HL-60/S4 (cell line): ENCODE measurements at regions not wholly inside any gene's neighbourhood (a gene's known extent, or its start where the extent isn't known, plus 50 kb on each side); places are given as distances from the start of the nearest gene placed in this dataset.

Experiments used
- in situ Hi-C: fragments of 300-500 bp; cut with MboI; formaldehyde crosslinking; loops from 2 replicates; pipeline ENCODE4 v1.14.3; 2022; ENCODE audit warnings: low sequenced_read_pairs

DNA sequence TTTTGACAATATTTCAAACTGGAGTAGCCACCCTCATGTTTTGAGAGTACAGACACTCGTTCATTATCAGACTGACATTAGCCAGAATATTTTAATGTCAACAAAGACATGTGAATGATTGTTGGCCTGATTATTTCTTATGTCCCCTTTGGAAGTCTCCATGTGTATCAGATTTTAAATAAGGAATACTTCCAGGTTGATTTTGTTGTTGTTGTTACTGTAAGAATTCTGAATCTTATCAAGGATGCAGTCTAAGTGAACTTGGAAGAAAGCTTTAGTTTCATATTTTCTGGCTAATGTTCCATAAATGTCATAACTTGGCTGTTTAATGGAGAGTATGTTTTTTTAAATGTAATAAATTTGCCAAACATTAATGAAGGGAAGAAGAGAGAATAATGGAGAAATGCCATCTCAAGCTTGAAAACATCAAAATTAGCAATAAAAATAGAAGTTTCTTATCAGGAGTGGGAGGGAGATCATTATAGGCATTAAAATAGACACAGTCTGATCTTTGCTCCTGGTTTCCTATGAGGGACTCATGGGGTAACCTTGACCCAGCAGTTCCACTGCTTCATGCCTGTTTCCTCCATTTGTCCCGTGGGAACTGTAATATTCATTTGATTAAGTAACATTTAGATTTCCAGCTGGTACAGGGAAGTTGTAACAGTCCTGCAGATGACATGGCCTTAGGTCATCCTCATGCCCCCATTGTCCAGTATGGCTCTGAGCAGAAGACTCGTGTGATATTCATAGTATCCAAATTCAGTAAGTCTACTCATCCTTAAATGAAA, 122.4 kb upstream of the KIAA1217 start:
- in situ Hi-C loops, result no loop called here

DNA sequence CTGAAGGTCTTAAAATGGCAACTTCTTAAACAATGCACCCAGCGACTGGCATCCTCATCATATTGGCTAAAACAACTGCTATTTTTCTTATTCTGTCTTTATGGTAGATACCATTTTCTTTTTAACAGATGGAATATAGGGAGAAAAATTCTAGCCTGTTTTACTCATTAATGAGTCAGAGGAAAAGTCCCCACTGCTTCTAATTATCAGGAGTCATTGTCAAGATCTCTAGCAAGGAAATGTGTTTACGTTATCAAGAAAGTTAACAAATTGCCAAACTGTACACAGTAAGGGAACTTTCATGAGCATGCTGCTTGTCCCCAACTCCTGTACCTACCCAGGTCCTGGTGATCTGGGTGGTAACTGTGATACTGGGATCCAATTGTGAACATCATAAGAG, 117.7 kb upstream of the KIAA1217 start:
- in situ Hi-C loops, result no loop called here

DNA sequence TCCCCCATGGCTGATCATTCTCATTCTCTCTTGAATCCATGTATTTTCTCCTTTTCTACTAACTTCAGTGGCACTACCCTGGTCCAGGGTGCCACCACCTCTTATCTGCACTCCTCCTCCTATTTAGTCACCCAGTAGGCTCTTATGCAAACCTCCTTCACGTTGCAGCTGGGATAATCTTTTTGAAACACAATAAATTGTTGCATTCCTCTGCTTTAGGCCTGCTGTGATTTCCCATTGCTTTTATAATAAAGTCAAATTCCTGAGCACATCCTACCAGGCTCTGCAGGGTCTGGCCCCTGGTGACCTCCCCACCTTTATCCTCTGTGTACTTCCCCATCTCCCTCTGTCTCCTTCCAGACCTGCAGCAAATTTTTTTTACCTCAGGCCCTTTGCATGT, 112.7 kb upstream of the KIAA1217 start:
- in situ Hi-C loops, result no loop called here

DNA sequence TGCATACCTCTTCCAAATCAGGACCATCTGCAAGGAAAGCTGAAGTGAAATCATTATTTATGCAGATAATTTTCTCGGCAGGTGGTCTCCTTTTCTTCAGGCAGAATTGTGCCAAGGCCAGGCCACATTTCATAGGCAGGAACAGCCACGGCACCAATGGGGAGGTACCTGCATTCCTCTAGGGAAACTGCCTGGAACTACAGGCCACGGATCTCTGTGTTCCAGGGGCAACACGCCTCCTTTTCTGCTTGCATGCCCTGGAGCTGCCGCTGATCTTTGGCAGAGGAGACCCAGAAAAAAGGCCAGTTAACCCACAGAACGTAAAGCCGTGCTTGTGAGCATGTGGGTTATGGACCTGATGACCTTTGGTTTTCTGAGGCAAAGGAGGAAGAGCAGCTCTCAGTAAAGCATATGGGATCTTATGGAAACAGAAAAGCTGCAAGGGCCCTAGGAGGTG, 111.2 kb upstream of the KIAA1217 start:
- in situ Hi-C loops, result no loop called here

DNA sequence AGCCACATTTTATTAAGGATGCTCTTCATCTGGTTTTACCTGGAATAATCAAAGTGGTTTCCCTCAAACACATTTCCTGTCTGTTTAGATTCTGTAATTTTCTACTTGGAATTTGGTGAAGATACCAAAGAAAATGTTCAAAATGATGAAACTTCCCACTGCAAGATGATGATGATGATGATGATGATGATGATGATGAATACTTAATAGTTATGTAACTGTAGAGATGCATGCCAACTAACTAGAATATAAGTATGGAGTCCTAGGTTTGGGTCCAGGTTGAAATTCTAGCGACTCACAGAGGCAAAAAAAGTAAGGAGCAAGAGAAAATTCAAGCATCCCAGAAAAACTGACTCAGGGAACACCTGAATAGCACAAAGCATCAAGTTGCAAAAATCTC, 104.0 kb upstream of the KIAA1217 start:
- in situ Hi-C loops, result no loop called here

DNA sequence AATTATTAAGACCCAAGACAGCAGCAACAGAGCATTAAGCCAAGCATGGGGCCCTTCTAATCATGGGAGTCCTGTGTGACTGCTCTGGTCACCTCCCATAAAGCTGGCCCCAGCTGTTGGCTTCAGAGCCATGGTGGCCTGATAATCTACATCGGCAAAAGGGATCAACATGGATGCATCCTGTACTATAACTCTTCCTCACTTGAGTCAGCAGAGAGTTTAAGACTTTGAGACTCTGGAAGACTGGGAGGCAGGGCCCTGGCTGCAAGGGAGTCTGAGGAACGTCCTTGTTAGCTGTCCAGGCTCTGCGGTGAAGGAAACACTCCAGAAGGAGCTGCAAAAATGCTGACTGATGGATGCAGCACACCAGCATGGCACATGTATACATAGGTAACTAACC, 95.0 kb upstream of the KIAA1217 start:
- in situ Hi-C loops, result no loop called here

DNA sequence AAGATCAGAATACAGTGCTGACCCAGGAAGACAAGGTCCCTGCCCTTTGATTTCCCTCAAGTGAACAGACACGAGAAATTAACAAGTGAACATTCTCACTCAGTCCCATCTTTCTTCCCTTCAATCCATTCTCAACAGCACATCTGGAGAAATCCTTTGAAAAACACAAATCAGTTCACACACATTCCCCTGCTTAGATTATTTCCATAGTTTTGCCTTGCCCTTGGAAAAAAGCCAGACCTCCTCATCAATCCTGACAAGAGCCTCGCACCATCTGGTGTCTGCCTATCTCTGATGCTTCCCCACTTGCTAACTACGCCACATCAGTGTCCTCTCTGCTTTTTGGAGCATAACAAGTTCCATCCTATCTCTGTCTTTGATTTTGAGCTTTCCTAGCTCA, 94.4 kb upstream of the KIAA1217 start:
- in situ Hi-C loops, result no loop called here

DNA sequence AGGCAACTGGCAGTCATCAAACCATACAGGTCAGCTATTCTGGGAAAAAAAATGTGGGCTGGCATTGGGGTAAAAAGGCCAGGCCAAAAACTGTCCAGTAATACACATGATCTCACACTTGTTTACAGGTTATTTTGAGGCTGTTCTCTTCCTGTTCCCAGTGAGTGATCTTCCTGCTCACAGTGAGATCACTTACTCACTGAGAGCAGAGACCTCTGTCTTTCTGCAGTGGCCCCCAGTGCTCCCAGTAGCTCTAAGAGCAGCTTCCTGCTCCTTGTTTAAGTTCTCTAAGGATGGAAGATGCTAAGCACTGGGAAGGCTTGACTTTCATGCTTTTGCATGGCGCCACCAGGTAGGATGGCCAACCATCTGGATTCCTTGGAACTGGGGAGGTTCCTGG, 93.5 kb upstream of the KIAA1217 start:
- in situ Hi-C loops, result no loop called here

DNA sequence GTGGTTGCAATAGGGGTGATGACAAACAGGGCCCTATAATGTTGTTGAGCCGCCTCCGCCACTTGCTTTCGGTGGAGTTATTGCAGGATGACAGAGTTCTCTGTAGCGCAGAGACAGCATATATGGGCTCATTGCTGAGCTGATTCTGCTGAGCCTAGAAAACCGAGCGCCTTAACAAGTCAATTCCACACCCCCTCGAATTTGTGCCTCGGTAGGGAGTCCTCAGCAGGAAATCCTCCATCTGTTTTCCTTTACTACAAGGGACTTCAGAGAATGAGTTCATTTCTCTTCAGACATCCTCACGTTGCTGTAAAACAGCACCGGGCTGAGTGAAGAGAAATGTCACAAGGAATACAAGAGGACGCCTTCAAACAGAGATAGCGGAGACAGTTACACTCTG, 90.7 kb upstream of the KIAA1217 start:
- in situ Hi-C loops, result no loop called here

DNA sequence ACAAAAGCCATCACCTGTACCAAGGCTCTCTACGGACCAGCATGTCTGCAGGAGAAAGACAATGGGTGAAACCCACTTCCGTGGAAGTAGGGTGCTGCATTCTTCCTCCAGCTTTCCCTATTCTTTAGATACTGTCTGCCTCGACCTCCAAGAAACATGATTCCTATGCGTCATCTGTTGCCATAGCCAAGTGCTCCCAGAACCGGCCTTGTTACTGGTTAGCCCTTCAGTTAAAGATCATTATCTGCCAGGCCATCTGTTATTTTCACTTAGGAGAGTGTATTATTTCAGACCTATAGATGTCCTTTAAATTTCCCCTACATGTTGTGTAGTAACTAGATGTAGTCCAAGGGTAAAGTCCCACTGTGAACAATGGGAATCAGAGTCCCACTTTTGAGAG, 89.0 kb upstream of the KIAA1217 start:
- in situ Hi-C loops, result no loop called here

DNA sequence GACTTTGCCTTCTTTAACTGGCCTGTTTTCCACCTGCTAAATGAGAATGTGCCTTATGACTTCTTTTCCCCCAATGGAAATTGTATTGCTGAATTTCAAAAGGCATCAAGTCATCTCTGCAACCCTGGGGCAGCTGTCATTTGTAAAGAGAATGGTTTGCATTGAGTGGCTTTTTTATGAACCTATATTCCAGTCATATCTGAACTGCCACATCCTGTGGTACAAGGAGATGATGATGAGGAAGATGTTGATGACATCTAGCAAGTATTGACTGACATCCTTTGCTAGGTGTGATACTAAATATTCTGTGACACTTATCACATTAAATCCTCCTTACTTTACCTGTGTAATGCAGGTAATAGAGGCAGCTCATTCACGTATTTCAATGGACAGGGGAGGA, 88.3 kb upstream of the KIAA1217 start:
- in situ Hi-C loops, result no loop called here

DNA sequence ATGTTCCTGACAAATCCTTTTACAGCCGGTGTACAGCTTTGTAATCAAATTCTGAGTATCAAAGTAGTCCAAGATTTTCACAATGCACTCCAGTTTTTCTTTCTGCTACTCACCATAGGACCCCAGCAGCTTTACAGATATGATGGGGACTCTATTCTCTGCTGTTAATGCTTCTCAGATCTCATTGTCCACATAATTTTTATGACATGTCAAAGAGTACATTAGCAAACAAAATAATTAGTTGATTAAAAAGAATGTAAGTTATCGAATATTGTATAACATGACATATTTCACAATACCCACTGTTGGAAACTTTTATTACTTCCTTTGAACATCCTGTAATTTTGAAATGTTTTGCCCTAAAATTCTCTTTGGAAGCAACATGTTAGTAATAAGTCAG, 81.4 kb upstream of the KIAA1217 start:
- in situ Hi-C loops, result no loop called here

DNA sequence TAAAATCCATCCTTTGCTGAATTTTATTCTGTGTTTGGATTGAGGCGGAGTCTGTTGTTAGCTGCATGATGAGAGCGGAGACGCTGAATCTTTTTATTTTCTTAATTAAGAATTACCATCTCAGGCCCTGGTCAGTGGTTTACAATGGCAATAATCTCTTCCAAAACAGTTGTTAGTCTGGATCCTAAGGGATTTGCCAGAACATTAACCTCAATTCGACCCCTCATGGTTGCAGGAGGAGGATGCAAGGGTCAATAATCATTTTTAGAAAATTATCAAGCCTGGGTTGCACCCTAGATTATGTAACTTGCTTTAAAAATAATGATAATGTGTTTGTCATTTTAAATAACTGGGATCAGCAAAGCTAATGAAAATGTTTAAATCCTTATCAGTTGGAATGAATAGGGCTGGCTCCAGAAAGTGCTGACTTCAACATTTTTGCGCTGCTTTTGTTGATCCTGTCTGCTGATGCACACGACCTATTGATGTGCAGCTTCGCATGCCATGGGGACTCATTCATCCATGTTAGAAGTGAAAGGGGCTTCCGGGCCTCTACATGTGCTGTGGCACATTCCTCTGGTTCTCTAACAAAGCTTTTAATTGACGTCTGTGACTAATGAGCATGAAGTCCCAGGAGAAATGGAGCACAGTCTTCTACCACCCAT, 80.7 kb upstream of the KIAA1217 start:
- in situ Hi-C loops, result no loop called here

DNA sequence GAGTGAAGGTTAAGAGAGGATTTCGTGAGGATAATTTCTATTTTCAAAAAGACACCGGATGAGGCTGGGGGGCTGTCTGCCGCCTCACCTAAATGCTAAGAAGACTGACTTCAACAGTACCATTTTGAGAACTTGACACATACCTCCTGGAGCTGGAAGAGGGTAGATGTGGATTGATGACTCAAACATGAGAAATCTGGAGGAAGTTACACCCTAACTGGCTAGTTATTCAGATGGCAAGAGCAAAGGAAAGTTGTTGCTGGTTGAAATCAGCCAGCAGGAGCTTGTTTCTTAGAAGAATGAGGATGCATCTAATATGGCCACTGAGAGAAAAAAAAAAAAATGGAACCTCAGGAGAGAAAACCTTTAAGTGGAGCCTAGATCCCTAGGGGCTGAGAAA, 76.2 kb upstream of the KIAA1217 start:
- in situ Hi-C loops, result no loop called here

DNA sequence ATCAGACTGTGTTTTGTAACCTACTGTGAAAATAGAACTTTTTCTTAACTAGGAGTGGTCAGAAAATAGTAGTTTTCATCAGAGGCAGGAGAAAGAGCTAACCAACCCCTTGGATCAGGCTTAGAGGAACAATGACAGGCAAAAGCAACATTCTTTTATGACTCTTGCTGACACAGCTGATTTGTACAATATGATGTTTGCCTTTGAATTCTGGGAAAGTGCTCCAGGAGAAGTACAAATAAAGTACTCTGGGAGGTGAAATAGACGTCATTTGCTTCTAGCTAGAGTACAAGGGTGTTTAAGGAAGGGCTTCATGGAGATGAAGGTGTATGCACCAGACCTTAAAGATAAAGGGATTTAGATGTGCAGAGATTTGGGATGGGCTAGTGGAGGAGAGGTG, 75.1 kb upstream of the KIAA1217 start:
- in situ Hi-C loops, result no loop called here

DNA sequence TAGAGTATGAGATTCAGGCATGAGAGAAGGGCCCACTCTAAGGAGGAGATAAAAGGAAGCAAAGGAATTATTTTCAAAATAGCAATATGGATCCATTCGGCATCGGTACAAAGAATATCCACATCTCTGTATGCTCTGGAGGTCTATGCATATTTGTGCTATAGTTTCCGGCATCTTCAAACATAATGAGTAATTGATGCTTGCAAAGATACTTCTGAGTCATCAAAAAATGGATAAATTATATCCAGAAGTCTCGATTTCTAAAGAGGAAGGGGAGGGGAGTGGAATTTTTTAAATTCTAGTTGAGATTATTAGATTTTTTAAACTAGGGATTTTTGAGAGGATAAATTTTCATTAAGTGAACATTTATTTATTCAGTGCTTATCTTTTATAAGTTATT, 72.9 kb upstream of the KIAA1217 start:
- in situ Hi-C loops, result no loop called here

DNA sequence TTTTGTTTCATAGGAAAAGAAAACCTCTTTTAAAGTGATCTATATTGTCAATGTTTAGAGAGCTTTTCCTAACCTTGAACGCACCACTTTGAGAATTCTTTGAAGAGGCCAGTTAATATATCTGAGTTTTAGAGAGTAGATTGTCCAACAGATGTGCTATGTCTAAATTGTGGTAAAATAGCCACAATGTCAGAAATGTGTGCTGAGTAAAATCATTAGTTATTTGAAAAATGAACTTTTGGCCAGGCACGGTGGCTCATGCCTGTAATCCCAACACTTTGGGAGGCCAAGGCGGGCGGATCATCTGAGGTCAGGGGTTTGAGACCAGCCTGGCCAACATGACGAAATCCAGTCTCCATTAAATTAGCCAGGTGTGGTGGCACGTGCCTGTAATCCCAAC, 61.6 kb upstream of the KIAA1217 start:
- in situ Hi-C loops, result no loop called here

DNA sequence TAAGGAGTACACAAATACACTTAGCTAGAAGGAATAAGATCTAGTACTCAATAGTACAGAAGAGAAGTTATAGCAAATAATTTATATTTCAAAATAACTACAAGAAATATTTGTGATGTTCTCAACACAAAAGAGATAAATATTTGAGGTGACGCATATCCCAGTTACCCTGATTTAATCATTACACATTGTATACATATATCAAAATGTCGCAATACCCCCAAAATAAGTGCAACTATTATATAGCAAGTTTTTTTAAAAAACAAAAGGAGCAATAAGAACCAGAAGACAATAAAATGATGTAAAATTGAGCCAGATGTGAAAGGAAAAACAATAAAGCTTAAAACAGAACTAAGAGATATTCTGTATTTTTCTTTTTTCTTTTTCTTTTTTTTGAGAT, 59.3 kb upstream of the KIAA1217 start:
- in situ Hi-C loops, result no loop called here

DNA sequence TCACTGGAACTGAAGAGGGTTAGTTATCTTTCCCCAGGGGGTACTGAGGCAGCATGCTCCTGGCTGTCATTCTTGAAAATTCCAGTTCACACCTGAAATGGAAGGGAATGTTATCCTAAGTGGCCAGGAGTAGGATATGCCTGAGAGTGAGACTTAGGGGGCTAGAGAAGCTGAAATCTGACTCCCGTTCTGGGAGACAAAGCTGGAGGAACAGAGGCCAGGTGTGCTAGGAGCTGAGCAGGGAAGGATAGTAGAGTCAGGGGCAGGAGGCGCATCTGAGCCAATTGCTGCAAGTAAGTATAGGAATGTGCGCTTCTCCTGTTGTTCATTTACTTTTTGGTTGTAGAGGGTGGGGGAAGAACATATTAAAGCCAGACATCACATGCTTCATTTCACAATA, 58.1 kb upstream of the KIAA1217 start:
- in situ Hi-C loops, result no loop called here

DNA sequence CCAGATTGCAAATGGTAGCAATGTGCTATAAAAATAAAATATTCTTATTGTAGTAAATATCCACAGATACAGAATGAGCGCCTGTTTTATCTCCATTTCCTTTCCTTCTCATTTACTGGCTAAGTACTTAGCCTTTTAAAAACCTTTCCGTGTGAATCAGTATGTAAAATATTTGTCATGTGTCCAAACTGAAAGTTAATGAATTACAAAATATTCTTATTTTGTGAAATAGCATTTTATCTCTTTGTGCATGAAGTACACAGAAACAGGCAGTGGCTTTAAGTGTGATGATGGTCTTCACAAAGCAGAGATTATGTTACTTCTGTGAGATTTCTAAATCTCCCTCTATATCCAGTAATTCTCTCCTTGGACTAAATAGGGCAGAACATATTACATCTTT, 56.7 kb upstream of the KIAA1217 start:
- in situ Hi-C loops, result no loop called here

DNA sequence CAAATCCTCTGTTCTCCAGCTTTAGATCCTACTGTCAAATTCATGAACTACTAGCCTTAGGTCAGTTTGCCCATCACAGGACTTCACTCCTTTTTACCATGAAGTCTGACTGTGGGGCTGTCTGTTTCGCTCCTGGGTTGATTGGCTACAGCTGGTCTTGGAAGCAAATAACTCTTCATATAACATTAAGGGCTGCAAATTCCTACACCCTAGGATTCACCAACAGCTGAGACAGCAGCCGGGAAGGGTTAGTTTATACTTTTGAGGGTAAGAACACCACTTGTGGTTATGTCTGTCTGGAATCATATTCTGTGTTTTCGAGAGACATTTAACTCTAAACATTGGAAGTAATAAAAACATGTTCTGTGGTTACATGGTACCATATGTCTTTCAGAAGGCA, 55.9 kb upstream of the KIAA1217 start:
- in situ Hi-C loops, result no loop called here

DNA sequence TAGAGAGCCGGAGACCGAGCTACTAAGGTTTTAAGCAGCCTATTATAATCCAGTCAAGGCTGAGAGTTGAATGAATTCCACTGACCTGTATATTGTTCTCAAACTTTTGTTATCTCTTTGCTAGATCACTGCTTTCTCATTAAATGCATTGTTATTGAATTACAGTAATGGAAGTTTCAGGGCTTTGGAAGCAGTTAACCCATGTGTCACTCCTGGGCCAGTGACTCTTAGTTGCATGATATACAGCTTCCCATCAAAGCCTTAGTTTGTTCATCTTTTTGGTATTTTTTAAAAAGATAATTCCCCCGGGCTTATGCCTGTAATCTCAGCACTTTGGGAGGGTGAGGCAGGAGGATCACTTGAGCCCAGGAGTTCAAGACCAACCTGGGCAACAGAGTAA, 55.4 kb upstream of the KIAA1217 start:
- in situ Hi-C loops, result no loop called here

DNA sequence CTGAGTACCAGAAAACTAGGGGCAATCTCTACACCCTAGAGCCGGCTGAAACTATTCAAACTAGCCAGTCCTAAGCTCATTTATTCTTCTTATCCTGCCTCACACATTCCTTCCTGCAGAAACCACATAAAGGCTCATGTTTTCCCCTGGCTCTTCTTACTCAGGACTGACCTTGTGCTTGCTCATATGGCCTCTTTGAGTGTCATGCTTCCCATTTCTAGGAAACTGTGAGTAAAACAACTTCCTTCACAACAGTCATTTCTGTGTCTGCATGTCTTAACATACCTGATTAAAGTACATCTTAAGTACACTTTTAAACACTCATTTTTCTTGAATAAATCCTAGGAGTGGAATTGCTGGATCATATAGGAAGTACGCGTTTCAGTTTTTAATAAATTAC, 52.3 kb upstream of the KIAA1217 start:
- in situ Hi-C loops, result no loop called here
